GM18861 (cell line): ENCODE measurements at regions not wholly inside any gene's neighbourhood (a gene's known extent, or its start where the extent isn't known, plus 50 kb on each side); places are given as distances from the start of the nearest gene placed in this dataset.
"Not testable (repeated sequence)": the region's sequence is repeated elsewhere in the genome, so short reads cannot be mapped to it uniquely, and the experiment has no call there.

Experiments used
- ATAC-seq: cut with Tn5 transposase; IDR thresholded peaks from one replicate; pipeline ENCODE4 v1.9.1; 2021; ENCODE audit not compliant: unreplicated experiment

GRCh38 chr6:90374201-90374600, 77.6 kb upstream of the BACH2 start:
- ATAC-seq = no peak

GRCh38 chr6:90372885-90373284, 76.2 kb upstream of the BACH2 start:
- ATAC-seq = no peak

GRCh38 chr6:90372450-90372849, 75.8 kb upstream of the BACH2 start:
- no peak for ATAC-seq

- ATAC-seq = no peak
These were observed 73.9 kb upstream of the BACH2 start for GRCh38 chr6:90370493-90370959.

GRCh38 chr6:90369651-90370050, 73.0 kb upstream of the BACH2 start:
- ATAC-seq = no peak

- ATAC-seq = peak; percentile 99
These were observed 72.4 kb upstream of the BACH2 start for GRCh38 chr6:90369024-90369519.

GRCh38 chr6:90368601-90369000, 72.0 kb upstream of the BACH2 start:
- ATAC-seq = no peak

GRCh38 chr6:90368001-90368400, 71.4 kb upstream of the BACH2 start:
- ATAC-seq = no peak

GRCh38 chr6:90365565-90366219, 69.0 kb upstream of the BACH2 start:
- ATAC-seq = no peak

- no peak for ATAC-seq
These were observed 68.4 kb upstream of the BACH2 start for GRCh38 chr6:90365002-90365401.

GRCh38 chr6:90364286-90364685, 67.6 kb upstream of the BACH2 start:
- no peak for ATAC-seq

GRCh38 chr6:90362318-90362717, 65.7 kb upstream of the BACH2 start:
- ATAC-seq = no peak

- ATAC-seq = no peak
These were observed 64.5 kb upstream of the BACH2 start for GRCh38 chr6:90361174-90361573.

- ATAC-seq = not testable (repeated sequence)
These were observed 61.6 kb upstream of the BACH2 start for GRCh38 chr6:90358036-90358770.

GRCh38 chr6:90356012-90356421, 59.4 kb upstream of the BACH2 start:
- no peak for ATAC-seq

GRCh38 chr6:90354961-90355360, 58.3 kb upstream of the BACH2 start:
- no peak for ATAC-seq

GRCh38 chr6:90351696-90352095, 55.1 kb upstream of the BACH2 start:
- no peak for ATAC-seq

GRCh38 chr6:90350689-90351554, 54.3 kb upstream of the BACH2 start:
- ATAC-seq = no peak

GRCh38 chr6:90347411-90347851, 50.8 kb upstream of the BACH2 start:
- ATAC-seq = no peak

GRCh38 chr6:90346729-90347128, 50.1 kb upstream of the BACH2 start:
- no peak for ATAC-seq
